CD4-positive, alpha-beta T cell treated with Interleukin-15 for 1 hour (primary cell): ENCODE measurements at regions not wholly inside any gene's neighbourhood (a gene's known extent, or its start where the extent isn't known, plus 50 kb on each side); places are given as distances from the start of the nearest gene placed in this dataset.

ENCODE experiments used
- DNase-seq: peaks from one replicate; pipeline ENCODE4 v3.0.0-alpha.2; 2020

- DNase-seq, result no peak
These were observed 378.2 kb upstream of the ALCAM start for GRCh38 chr3:104988496-104988895.

DNA sequence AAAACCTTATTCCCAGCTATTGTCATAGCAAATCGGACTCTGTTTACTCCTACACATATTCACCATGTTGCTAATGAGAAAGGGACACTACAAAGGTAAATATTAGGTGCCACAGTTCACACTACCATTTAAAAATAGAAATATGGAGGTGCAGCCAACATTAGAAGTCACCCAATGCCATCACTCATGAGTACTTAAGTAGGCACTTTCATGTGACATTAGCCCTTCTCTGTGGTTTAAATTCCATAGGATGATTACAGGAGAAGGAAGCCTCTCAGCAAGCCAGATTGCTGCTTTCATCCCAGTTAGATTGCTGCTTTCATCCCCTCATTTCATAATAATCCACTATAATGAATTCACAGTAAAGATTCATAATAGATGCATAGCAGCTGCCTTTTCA lies 376.8 kb upstream of the ALCAM start:
- no peak for DNase-seq

DNA sequence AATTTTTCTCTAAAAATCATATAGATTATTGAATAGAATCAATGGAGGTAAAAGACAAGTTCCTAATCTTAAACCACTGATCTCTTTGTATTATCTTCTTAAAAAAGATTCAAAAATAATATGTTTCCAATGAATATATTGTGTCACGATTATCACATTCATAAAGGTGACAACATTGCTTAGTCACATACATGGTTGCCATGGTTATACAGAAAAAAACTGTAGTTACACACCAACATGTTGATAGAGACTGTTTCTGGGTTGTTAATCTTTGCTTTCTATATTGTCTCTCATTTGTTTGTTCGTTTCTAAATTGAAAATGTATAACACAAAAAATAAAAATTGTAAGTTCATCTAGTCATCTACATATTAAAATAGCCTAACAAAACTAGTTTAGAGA lies 376.0 kb upstream of the ALCAM start:
- no peak for DNase-seq

DNA sequence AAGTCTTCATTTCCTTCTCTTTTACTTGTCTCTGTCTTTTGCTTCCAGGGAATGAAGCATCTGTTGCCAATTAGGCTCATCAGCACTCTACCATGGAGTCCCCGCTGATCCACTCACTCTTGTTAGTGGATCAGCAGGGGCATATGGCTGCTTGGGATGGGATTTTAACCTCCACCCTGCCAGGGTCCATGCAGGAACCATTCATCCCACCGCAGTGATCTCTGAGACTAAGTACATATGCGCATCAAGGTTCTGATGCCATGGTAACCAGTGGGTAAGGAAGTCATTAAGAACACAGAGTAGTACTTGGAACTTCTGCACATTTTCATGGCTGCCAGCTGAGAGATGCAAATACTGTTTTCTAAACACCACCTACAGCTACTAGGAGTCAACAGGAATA lies 374.0 kb upstream of the ALCAM start:
- DNase-seq, result no peak

- no peak for DNase-seq
These were observed 360.5 kb upstream of the ALCAM start for GRCh38 chr3:105006164-105006563.

DNA sequence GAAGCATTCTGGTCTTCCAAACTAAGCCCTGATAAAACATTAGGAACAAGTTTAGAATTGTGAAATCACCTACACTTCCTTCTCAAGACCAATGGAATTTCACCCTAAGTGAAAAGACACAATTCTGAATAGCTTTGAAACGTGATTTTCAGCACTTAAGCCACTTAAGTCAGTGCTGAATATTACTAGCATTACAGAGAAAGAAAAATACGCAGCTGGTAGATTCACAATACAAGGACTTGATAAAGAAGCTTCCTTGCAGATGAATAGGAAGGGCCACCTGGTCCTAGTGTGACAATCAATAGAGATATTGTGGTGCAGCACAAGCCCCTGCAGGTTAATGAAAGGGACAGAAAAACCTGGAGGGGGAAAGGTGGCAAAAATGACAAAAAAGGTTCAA lies 353.1 kb upstream of the ALCAM start:
- no peak for DNase-seq

DNA sequence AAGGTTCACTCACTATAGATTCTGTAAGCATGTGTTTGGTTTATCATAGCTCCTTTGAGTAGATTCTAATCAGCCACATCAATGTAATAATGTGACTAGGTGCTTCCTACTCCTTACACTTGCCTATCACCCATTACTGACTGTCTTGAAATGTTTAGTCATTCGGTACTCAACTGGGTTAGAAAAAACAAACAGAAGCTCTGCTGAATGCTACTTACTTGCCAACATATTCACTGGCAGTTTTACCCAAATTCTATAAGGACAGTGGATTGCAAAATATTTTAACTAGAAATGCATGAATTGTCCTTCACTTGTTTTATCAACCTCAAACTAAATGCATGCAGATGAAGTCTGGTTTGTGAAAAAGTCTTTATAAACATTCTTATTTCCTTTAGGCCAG lies 352.1 kb upstream of the ALCAM start:
- DNase-seq, result no peak

- no peak for DNase-seq
These were observed 343.9 kb upstream of the ALCAM start for GRCh38 chr3:105022813-105023212.

DNA sequence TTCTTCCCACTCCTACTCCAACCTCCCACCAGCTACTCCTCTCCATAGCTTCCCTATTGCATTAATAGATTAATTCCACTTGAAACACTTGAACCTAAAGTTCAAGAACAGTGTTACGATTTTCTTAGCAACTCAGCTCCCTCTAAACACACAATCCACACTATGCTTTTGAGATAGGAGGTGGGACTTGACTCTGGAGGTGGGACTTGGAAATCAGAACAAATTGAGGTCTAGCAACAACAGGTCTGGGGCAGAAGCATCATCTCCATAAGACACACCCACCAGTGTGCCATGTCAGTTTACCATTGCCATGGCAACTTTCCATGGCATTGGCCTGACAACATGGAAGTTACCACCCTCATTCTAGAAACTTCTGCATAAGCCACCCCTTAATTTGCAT lies 336.5 kb upstream of the ALCAM start:
- DNase-seq, result no peak

- DNase-seq, result no peak
These were observed 334.2 kb upstream of the ALCAM start for GRCh38 chr3:105032541-105032940.

GRCh38 chr3:105033081-105033480 lies 333.6 kb upstream of the ALCAM start:
- no peak for DNase-seq

GRCh38 chr3:105039004-105039403 lies 327.7 kb upstream of the ALCAM start:
- no peak for DNase-seq

DNA sequence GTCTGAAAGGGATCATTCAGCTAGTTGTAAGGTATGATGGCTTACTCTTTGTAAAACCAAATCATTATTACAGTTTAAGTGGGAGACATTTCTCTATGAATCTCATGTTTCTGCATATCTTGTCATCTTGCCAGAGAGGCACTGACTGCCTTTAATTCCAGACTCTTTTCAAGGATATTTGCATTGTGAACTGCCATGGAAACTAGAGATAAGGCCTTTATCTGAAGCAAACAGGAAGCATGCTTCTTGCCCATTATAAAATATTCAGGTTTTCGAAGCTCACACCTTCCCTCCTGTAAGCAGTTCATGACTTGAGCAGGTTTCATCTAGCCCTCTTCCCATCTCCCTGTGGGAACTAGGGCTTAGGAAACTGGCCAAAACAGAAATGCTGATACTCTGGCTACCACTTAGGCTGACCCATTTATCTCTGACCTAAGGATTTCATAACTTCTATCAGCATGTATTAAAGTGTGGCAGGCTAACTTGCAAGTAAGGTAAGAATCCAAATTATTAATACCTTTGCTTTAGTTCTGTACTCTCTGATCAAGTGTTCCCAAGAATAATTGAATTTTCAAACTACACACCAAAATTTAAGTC lies 326.6 kb upstream of the ALCAM start:
- no peak for DNase-seq

DNA sequence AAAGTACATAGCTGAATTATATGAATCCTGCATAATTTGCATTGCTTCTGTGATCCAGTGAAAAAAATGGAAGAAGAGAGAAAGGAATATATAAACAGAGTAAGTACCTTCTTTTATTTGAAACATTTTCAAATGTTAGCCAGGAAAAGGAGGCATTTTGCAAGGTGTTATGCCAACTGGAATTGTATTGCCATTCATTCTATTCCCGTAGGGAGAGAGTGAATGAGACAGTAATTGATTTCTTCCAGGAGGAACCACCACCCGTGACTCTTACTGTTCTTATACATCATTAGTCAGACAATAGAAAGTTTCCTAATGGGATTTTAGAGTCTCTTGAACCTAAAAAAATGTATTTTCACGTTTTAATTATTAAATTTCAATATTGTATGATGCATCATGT lies 324.1 kb upstream of the ALCAM start:
- no peak for DNase-seq

DNA sequence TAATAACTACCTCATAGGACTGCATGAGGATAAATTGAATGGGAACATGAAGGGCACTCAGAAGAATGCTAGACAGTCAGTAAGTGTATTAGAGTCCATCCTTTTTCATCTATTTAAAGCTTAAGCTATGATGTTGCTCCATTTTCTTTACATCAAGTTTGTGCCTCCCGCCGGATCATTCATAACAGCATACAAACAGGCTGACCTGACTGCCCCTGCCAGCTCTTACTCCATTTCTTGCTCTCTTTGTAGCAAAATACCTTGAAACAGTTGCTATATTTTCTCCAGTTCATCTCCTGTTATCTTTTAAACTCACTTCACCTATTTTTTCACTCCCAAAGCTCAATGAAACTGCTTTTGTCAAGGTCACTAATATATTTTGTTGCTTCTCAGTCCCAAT lies 315.6 kb upstream of the ALCAM start:
- DNase-seq, result no peak

GRCh38 chr3:105051972-105052371 lies 314.7 kb upstream of the ALCAM start:
- no peak for DNase-seq

DNA sequence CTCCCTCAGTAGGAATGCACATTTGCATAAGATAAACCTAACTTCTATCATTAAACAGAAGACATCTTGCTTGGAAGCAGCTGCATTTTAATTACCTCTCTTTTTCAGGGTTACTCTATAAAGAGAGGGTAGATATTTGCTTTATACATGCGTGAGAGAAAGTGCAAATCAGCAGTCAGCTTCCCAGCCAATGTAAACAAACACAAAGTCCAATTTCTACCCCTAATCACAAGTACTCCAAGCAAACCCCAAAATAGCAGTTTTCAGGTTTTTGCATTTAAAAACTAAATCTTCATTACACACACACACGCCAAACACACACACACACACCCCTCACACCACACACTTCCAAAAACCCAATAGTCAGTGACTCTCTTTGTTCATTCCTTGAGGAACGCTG lies 303.9 kb upstream of the ALCAM start:
- DNase-seq, result no peak

DNA sequence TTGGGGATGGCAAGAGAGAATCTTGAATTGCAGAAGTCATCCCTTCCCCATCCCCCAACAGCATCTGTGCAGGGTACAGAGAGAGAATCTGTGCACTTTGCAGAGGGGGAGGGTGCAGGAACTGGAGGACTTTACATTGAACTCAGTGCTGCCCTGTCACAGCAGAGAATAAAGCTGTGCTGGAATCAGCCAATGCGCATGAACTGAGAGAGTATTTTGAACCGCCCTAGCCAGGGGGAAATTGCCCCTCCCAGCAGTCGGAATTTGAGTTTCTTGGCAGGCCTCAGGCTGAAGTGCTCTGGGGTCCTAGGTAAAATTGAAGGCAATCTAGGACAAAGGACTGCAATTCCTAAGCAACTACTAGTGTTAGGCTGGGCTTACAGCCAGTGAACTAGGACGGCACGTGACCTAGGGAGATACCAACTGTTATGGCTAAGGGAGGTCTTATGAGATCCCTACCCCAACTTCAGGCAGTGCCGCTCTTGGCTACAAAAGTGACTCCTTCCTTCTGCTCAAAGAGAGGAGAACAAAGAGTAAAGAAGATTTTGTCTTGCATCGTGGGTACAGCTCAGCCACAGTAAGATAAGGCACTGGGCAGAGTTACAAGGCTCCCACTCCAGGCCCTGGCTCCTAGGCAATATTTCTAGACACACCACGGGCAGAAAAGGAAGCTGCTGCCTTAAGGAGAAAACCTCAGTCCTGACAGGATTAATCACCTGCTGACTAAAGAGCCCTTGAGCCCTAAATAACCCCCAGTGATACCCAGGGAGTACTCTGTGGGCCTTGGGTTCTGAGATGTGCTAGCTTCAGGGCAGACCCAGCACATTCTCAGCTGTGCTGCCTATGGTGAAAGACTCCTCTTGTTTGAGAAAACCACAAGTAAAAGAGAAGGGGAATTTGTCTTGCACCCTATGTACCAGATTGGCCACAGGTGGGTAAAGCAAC lies 300.5 kb upstream of the ALCAM start:
- no peak for DNase-seq

DNA sequence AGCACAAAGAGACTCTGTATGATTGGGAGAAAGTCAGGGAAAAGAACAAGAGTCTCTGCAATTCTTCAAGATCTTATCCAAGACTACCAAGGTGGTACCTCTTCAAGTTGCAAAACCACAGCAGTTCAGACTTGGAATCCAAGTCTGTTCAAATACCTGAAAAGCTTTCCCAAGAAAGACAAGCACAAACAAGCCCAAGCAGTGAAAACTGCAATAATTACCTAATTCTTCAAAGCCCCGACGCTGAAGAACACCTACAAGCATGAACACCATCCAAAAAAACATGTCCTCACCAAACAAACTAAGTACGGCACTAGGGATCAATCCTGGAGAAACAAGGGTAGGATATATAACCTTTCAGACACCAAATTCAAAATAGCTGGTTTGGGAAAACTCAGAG lies 299.3 kb upstream of the ALCAM start:
- DNase-seq, result no peak

- DNase-seq, result no peak
These were observed 289.5 kb upstream of the ALCAM start for GRCh38 chr3:105077060-105077822.

GRCh38 chr3:105083945-105084344 lies 282.8 kb upstream of the ALCAM start:
- DNase-seq, result no peak

DNA sequence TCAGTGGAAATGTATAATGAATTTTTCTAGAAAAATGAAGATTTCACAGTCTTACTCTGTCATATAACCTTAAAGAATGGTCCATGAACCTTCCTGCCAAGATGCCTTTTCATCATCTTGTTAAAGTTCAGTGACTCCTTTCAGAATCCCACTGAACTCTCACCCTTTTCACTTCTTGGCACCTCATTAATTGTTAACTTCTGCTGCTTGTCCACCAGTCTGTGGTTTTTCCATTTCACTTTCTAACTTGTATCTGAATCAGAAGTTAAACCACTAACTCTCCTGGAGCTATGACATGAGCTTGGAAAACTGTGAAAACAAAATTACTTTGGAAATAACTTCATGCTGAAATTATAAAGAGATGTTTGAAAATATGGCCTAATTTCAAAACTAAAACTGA lies 281.2 kb upstream of the ALCAM start:
- DNase-seq, result no peak

DNA sequence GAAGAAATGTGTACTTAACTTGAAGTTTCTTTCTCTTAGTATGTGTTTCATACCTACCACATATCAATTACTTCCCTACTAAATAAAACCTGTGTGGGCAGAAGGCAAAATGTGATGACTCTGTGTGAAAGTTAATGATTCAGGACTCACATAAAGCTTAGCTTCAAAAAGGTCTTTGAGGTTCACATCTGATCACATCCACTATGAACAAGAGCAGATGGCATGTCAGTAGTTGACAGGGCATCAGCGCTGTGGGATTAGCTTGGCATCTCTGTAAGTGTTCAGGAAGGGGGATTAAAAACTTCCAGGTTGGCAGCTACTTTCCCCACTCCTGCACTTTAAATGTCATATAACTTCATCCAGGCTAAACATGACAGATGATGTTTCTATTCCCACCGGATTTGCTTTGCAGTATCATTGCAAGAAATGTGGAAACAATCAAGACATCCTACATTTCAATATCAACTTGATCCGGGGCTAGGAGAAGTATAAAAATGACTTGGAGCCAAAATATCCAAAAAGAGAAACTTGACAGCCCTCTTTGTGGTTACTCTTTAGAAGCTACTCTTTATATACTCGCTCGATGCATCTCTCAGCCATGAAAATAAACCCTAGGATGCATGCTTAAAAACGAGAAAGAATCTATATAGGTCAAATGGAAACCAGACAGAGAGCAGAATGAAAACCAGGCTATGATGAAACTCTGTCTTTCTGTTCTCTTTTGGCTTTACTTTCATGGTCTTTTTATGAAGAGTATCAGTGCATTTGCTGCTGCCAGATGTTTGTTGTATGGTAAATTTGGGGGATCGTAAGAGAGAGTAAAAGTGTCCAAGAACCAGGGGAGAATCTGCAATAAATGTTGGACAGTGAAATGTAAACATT lies 273.1 kb upstream of the ALCAM start:
- no peak for DNase-seq
